Stomach (tissue), 4 donors: ENCODE measurements at regions not wholly inside any gene's neighbourhood (a gene's known extent, or its start where the extent isn't known, plus 50 kb on each side); places are given as distances from the start of the nearest gene placed in this dataset.

Experiments used
- POLR2A ChIP-seq, 4 donors: fragments of 450-650 bp; IDR thresholded peaks; one replicate each; pipeline ENCODE4 v1.6.1; 2016; ENCODE audit warnings: antibody characterized with exemption in 4 of 4, control low read depth in 2 of 4, mild to moderate bottlenecking in 1 of 4, moderate library complexity in 1 of 4
- POLR2AphosphoS5 ChIP-seq, 3 donors: sonication (generic); formaldehyde crosslinking; IDR thresholded peaks; one replicate each; pipeline ENCODE4 v1.6.1; 2016; ENCODE audit warnings: antibody characterized with exemption in 3 of 3
- TF ChIP-seq, protein P1 (sequence below), 7 experiments: fragments of 450-650 bp in 4 of 7; fragments of 200-600 bp in 3 of 7; sonication (generic) in 3 of 7; IDR thresholded peaks; one replicate each; pipeline ENCODE4 v1.5.1; 2016 to 2019; ENCODE audit warnings: antibody characterized with exemption in 7 of 7, control low read depth in 2 of 7, mild to moderate bottlenecking in 1 of 7

DNA sequence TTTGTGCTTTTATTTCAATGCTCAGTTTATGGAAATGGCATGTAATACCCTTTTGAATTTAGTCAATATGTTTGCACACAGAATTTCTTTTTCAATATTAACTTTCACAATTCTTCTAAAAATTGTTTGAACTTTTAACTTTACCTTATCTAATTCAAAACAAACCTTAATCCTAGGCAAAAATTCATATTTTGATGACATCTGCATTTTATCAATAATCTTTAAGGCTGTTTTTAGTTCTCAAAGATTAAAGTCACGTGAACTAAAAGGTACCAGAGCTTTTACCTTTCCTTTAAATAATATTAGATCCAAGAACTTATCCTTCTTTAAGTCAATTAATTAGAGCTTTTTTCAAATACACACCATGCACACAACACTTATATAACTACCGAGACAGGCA lies 218.9 kb upstream of the NCAM2 start:
- TF ChIP-seq POLR2A (IDR thresholded peaks at IDR 0.05) (no peak), POLR2AphosphoS5 (IDR thresholded peaks at IDR 0.05) (no peak)
- TF ChIP-seq, protein P1, sequence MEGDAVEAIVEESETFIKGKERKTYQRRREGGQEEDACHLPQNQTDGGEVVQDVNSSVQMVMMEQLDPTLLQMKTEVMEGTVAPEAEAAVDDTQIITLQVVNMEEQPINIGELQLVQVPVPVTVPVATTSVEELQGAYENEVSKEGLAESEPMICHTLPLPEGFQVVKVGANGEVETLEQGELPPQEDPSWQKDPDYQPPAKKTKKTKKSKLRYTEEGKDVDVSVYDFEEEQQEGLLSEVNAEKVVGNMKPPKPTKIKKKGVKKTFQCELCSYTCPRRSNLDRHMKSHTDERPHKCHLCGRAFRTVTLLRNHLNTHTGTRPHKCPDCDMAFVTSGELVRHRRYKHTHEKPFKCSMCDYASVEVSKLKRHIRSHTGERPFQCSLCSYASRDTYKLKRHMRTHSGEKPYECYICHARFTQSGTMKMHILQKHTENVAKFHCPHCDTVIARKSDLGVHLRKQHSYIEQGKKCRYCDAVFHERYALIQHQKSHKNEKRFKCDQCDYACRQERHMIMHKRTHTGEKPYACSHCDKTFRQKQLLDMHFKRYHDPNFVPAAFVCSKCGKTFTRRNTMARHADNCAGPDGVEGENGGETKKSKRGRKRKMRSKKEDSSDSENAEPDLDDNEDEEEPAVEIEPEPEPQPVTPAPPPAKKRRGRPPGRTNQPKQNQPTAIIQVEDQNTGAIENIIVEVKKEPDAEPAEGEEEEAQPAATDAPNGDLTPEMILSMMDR (IDR thresholded peaks at IDR 0.05), result no peak
